IMR-90 (cell line): ENCODE measurements at regions not wholly inside any gene's neighbourhood (a gene's known extent, or its start where the extent isn't known, plus 50 kb on each side); places are given as distances from the start of the nearest gene placed in this dataset.

Experiments used
- ATAC-seq: fragments of 200-7000 bp; cut with Tn5 transposase; 2 replicates; pipeline ENCODE4 v1.9.1; 2020; ENCODE audit warnings: low read depth, mild to moderate bottlenecking, moderate library complexity
- BruUV-seq: library from RNA; stranded (reverse); fragments of 400-500 nt; replicated peaks from 2 replicates; lab custom pipeline; 2021; lab: Mats Ljungman, UMichigan
- CTCF ChIA-PET: fragments of 300-600 bp; formaldehyde crosslinking; extraction: SDS; loops from one replicate; lab custom pipeline; 2021; ENCODE audit warnings: antibody characterized with exemption; lab: Yijun Ruan, JAX
- POLR2A ChIA-PET: fragments of 300-600 bp; sonication (Branson Sonifier 250); formaldehyde crosslinking; loops from one replicate; lab custom pipeline; 2022; ENCODE audit warnings: antibody characterized with exemption; ENCODE audit not compliant: unreplicated experiment; lab: Charles Lee
- DNase-seq: peaks from one replicate; pipeline ENCODE4 v3.0.0; 2013
- H2AFZ ChIP-seq: replicated peaks from 2 replicates; pipeline ENCODE3; 2013; ENCODE audit warnings: low read length, mild to moderate bottlenecking; ENCODE audit not compliant: poor library complexity
- H2AK5ac ChIP-seq: 2 replicates; pipeline ENCODE4 v1.6.1; 2013; ENCODE audit warnings: low read depth, low read length, inconsistent platforms
- H2AK9ac ChIP-seq: replicated peaks from 2 replicates; pipeline ENCODE3; 2013; ENCODE audit warnings: mild to moderate bottlenecking, low read depth, low read length, moderate library complexity; ENCODE audit not compliant: poor library complexity
- H2BK120ac ChIP-seq: 2 replicates; pipeline ENCODE4 v1.6.1; 2013; ENCODE audit warnings: low read depth, low read length, inconsistent platforms
- H2BK15ac ChIP-seq: 3 replicates; pipeline ENCODE4 v1.6.1; 2013; ENCODE audit warnings: low read depth, low read length, inconsistent platforms
- H2BK20ac ChIP-seq: 2 replicates; pipeline ENCODE4 v1.6.1; 2013; ENCODE audit warnings: low read depth, mild to moderate bottlenecking, inconsistent platforms, low read length, moderate library complexity
- H2BK5ac ChIP-seq: 2 replicates; pipeline ENCODE4 v1.6.1; 2013; ENCODE audit warnings: mild to moderate bottlenecking, low read depth, low read length, inconsistent platforms; ENCODE audit not compliant: poor library complexity, severe bottlenecking
- H3K14ac ChIP-seq: replicated peaks from 2 replicates; pipeline ENCODE4 v1.6.1; 2013; ENCODE audit warnings: low read depth, low read length, inconsistent platforms
- H3K18ac ChIP-seq: 2 replicates; pipeline ENCODE4 v1.6.1; 2013; ENCODE audit warnings: low read depth, low read length, control low read depth
- H3K23ac ChIP-seq: 2 replicates; pipeline ENCODE4 v1.6.1; 2013; ENCODE audit warnings: low read depth, low read length, inconsistent platforms
- H3K27ac ChIP-seq: 2 replicates; pipeline ENCODE4 v1.5.1; 2013; ENCODE audit warnings: mild to moderate bottlenecking, control low read depth, low read length; ENCODE audit not compliant: insufficient read depth
- H3K27me3 ChIP-seq: 2 replicates; pipeline ENCODE4 v1.6.1; 2013; ENCODE audit warnings: low read length; ENCODE audit not compliant: control insufficient read depth, insufficient read depth
- H3K36me3 ChIP-seq: 2 replicates; pipeline ENCODE4 v1.6.1; 2013; ENCODE audit warnings: low read length, mixed read lengths; ENCODE audit not compliant: control insufficient read depth, insufficient read depth
- H3K4ac ChIP-seq: 2 replicates; pipeline ENCODE4 v1.6.1; 2013; ENCODE audit warnings: low read depth, low read length, inconsistent platforms
- H3K4me1 ChIP-seq: 2 replicates; pipeline ENCODE4 v1.6.1; 2013; ENCODE audit warnings: low read length, mixed read lengths; ENCODE audit not compliant: control insufficient read depth, insufficient read depth
- H3K4me2 ChIP-seq: 2 replicates; pipeline ENCODE4 v1.6.1; 2013; ENCODE audit warnings: low read depth, mild to moderate bottlenecking, control low read depth, low read length, moderate library complexity
- H3K4me3 ChIP-seq: 2 replicates; pipeline ENCODE4 v1.5.1; 2013; ENCODE audit warnings: low read depth, mild to moderate bottlenecking, control low read depth, low read length, moderate library complexity; ENCODE audit not compliant: insufficient read depth
- H3K56ac ChIP-seq: 2 replicates; pipeline ENCODE4 v1.6.1; 2013; ENCODE audit warnings: low read length, inconsistent platforms; ENCODE audit not compliant: insufficient read depth; ENCODE audit errors: extremely low read depth
- H3K79me1 ChIP-seq, 2 experiments: 2 replicates each; pipeline ENCODE4 v1.6.1; 2013; ENCODE audit warnings: low read length in 2 of 2, inconsistent platforms in 1 of 2, low read depth in 1 of 2
- H3K9ac ChIP-seq: 2 replicates; pipeline ENCODE4 v1.6.1; 2013; ENCODE audit warnings: low read depth, low read length, control low read depth
- H3K9me1 ChIP-seq: 2 replicates; pipeline ENCODE4 v1.6.1; 2013; ENCODE audit warnings: low read length, inconsistent platforms; ENCODE audit not compliant: insufficient read depth
- H3K9me3 ChIP-seq: 2 replicates; pipeline ENCODE4 v1.6.1; 2013; ENCODE audit warnings: low read length; ENCODE audit not compliant: control insufficient read depth, insufficient read depth
- H4K20me1 ChIP-seq: 2 replicates; pipeline ENCODE4 v1.6.1; 2013; ENCODE audit warnings: low read length, inconsistent platforms; ENCODE audit not compliant: insufficient read depth
- H4K5ac ChIP-seq: 2 replicates; pipeline ENCODE4 v1.6.1; 2013; ENCODE audit warnings: mild to moderate bottlenecking, low read depth, low read length, control low read depth
- H4K8ac ChIP-seq, 2 experiments: 2 replicates each; pipeline ENCODE4 v1.6.1; 2013; ENCODE audit warnings: low read depth in 2 of 2, low read length in 2 of 2, control low read depth in 1 of 2, inconsistent platforms in 1 of 2
- H4K91ac ChIP-seq: 2 replicates; pipeline ENCODE4 v1.6.1; 2013; ENCODE audit warnings: low read depth, low read length, inconsistent platforms; ENCODE audit not compliant: insufficient read depth
- BHLHE40 ChIP-seq: fragments of 150-350 bp; IDR thresholded peaks from 2 replicates; pipeline ENCODE4 v1.6.1; 2016; ENCODE audit warnings: mild to moderate bottlenecking, low read depth, low read length
- CEBPB ChIP-seq: IDR thresholded peaks from 2 replicates; pipeline ENCODE4 v1.6.1; 2012; ENCODE audit warnings: low read depth, low read length, improper control_type of control experiment
- CTCF ChIP-seq: conservative IDR thresholded peaks from 2 replicates; pipeline ENCODE4 v1.5.1; 2012; ENCODE audit warnings: mild to moderate bottlenecking, low read depth, low read length, improper control_type of control experiment
- FOS ChIP-seq: fragments of 150-350 bp; IDR thresholded peaks from 2 replicates; pipeline ENCODE4 v1.6.1; 2016; ENCODE audit warnings: low read depth, low read length
- MAFK ChIP-seq: IDR thresholded peaks from 2 replicates; pipeline ENCODE4 v1.6.1; 2012; ENCODE audit warnings: low read depth, low read length, improper control_type of control experiment
- MAZ ChIP-seq: IDR thresholded peaks from 2 replicates; pipeline ENCODE4 v1.6.1; 2012; ENCODE audit warnings: low read depth, mild to moderate bottlenecking, low read length, improper control_type of control experiment, moderate library complexity, borderline replicate concordance
- MXI1 ChIP-seq: IDR thresholded peaks from 2 replicates; pipeline ENCODE4 v1.6.1; 2012; ENCODE audit warnings: low read depth, mild to moderate bottlenecking, low read length, moderate library complexity, borderline replicate concordance
- NFE2L2 ChIP-seq: fragments of 150-350 bp; IDR thresholded peaks from 2 replicates; pipeline ENCODE4 v1.6.1; 2016; ENCODE audit warnings: low read depth, mild to moderate bottlenecking, low read length
- POLR2A ChIP-seq: IDR thresholded peaks from 2 replicates; pipeline ENCODE4 v1.6.1; 2012; ENCODE audit warnings: mild to moderate bottlenecking, low read depth, low read length
- RAD21 ChIP-seq: IDR thresholded peaks from 2 replicates; pipeline ENCODE4 v1.6.1; 2012; ENCODE audit warnings: low read length, improper control_type of control experiment
- RCOR1 ChIP-seq: IDR thresholded peaks from 2 replicates; pipeline ENCODE4 v1.6.1; 2012; ENCODE audit warnings: mild to moderate bottlenecking, low read length, improper control_type of control experiment; ENCODE audit not compliant: insufficient replicate concordance
- RFX5 ChIP-seq: IDR thresholded peaks from 2 replicates; pipeline ENCODE4 v1.8.0; 2012; ENCODE audit warnings: low read depth, mild to moderate bottlenecking, low read length, moderate library complexity
- SMC3 ChIP-seq: fragments of 150-350 bp; IDR thresholded peaks from 2 replicates; pipeline ENCODE4 v1.6.1; 2016; ENCODE audit warnings: low read depth, mild to moderate bottlenecking, antibody characterized with exemption, low read length, moderate library complexity
- WGBS, 2 experiments: methylation state at CpG; one replicate each; pipeline versions ENCODE4 v1.1.5 to v1.1.7; 2013; ENCODE audit warnings: missing lambda C conversion rate in 2 of 2; ENCODE audit not compliant: insufficient read length in 1 of 2; ENCODE audit errors: extremely low coverage in 2 of 2; 5-methylcytosine and 5-hydroxymethylcytosine counted together
- dilution Hi-C: fragments of 300-500 bp; cut with HindIII; formaldehyde crosslinking; loops from one replicate; pipeline ENCODE4 v1.14.3; 2018; ENCODE audit warnings: low sequenced_read_pairs; ENCODE audit not compliant: unreplicated experiment
- in situ Hi-C: fragments of 300-500 bp; cut with MboI; formaldehyde crosslinking; loops from 3 replicates; pipeline ENCODE4 v1.14.3; 2019; ENCODE audit warnings: low sequenced_read_pairs, inconsistent platforms, mixed read lengths
- intact Hi-C: fragments of 100-400 bp; cut with micrococcal nuclease; formaldehyde crosslinking; loops from 2 replicates; pipeline ENCODE4 v1.10.0; 2022
- TF ChIP-seq, protein P1 (sequence below): fragments of 150-350 bp; IDR thresholded peaks from 2 replicates; pipeline ENCODE4 v1.6.1; 2016; ENCODE audit warnings: low read depth, mild to moderate bottlenecking, low read length, moderate library complexity, borderline replicate concordance
- TF ChIP-seq, protein P2 (sequence below): fragments of 150-350 bp; IDR thresholded peaks from 2 replicates; pipeline ENCODE4 v1.6.1; 2017; ENCODE audit warnings: mild to moderate bottlenecking, antibody characterized with exemption, low read length, low read depth

DNA sequence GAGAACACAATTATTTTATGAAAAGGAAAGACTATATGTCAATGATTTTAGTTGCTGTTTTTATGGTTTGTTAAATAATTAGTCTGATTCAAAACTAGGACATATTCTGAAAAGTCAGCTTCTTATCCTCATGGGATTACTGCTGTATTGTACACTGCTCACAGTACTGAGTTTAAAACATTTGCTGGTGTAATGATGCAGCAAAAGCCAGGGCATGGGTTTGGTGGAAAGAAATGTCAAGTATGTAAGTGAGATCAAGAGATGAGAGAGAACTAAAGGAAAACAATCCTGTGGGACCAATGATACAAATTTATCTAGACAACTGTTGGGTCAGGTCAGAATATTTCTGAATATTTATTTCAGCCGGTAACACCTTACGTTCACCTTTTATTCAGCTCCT lies 210.1 kb upstream of the ARHGEF26 start:
- in situ Hi-C loops = no loop called here
- no peak overlapping the region for H3K14ac ChIP-seq
- no peak overlapping the region for H2BK5ac ChIP-seq
- no peak overlapping the region for H3K18ac ChIP-seq
- POLR2A ChIA-PET = no interaction called here
- H4K20me1 ChIP-seq = no peaks in the 10 kb centered on the region
- H3K79me1 ChIP-seq = no peaks in the 10 kb centered on the region
- H3K23ac ChIP-seq = no peak overlapping the region
- H2BK120ac ChIP-seq = no peak overlapping the region
- no TSS peak for BruUV-seq
- no peak for TF ChIP-seq RFX5
- no peak for TF ChIP-seq POLR2A
- TF ChIP-seq RCOR1 = no peak
- TF ChIP-seq BHLHE40 = no peak
- TF ChIP-seq, protein P1, sequence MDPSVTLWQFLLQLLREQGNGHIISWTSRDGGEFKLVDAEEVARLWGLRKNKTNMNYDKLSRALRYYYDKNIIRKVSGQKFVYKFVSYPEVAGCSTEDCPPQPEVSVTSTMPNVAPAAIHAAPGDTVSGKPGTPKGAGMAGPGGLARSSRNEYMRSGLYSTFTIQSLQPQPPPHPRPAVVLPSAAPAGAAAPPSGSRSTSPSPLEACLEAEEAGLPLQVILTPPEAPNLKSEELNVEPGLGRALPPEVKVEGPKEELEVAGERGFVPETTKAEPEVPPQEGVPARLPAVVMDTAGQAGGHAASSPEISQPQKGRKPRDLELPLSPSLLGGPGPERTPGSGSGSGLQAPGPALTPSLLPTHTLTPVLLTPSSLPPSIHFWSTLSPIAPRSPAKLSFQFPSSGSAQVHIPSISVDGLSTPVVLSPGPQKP = no peak
- no peak for TF ChIP-seq MAFK
- no peak for TF ChIP-seq CTCF
- TF ChIP-seq MAZ = no peak
- TF ChIP-seq RAD21 = no peak
- no peak for TF ChIP-seq FOS
- TF ChIP-seq CEBPB = no peak
- no peak for TF ChIP-seq SMC3
- no peak for TF ChIP-seq MXI1
- no peak for TF ChIP-seq NFE2L2
- TF ChIP-seq, protein P2, sequence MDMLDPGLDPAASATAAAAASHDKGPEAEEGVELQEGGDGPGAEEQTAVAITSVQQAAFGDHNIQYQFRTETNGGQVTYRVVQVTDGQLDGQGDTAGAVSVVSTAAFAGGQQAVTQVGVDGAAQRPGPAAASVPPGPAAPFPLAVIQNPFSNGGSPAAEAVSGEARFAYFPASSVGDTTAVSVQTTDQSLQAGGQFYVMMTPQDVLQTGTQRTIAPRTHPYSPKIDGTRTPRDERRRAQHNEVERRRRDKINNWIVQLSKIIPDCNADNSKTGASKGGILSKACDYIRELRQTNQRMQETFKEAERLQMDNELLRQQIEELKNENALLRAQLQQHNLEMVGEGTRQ = no peak
- 0 out of 2 replicates have a peak, but pooled peaks cover 2% of the 10 kb centered on the region for H3K9me3 ChIP-seq
- H2AFZ ChIP-seq = no peak overlapping the region
- intact Hi-C loops = no loop called here
- ATAC-seq (no peak), DNase-seq (no peak)
- H2AK5ac ChIP-seq = no peak overlapping the region
- no peak overlapping the region for H3K4me2 ChIP-seq
- no peaks in the 10 kb centered on the region for H3K27me3 ChIP-seq
- dilution Hi-C loops = no loop called here
- no peaks in the 10 kb centered on the region for H3K9me1 ChIP-seq
- CTCF ChIA-PET = no interaction called here
- H4K5ac ChIP-seq = no peak overlapping the region
- no peak overlapping the region for H2AK9ac ChIP-seq
- H3K4me1 ChIP-seq = no peaks in the 10 kb centered on the region
- H4K8ac ChIP-seq = no peak overlapping the region
- no peak overlapping the region for H3K4me3 ChIP-seq
- no peak overlapping the region for H4K91ac ChIP-seq
- H3K27ac ChIP-seq = no peak overlapping the region
- no peak overlapping the region for H3K56ac ChIP-seq
- no CpG with 5 or more reads among the region's 2 CpGs for WGBS, 2 experiments
- H3K36me3 ChIP-seq = no peaks in the 10 kb centered on the region
- no peak overlapping the region for H2BK15ac ChIP-seq
- no peak overlapping the region for H3K4ac ChIP-seq
- no peak overlapping the region for H2BK20ac ChIP-seq
- H3K9ac ChIP-seq = no peak overlapping the region
